ENCODE measurements at regions not wholly inside any gene's neighbourhood (a gene's known extent, or its start where the extent isn't known, plus 50 kb on each side); places are given as distances from the start of the nearest gene placed in this dataset.

- no peaks in the 10 kb centered on the region for H3K27me3 ChIP-seq
- TF ChIP-seq, protein P1, sequence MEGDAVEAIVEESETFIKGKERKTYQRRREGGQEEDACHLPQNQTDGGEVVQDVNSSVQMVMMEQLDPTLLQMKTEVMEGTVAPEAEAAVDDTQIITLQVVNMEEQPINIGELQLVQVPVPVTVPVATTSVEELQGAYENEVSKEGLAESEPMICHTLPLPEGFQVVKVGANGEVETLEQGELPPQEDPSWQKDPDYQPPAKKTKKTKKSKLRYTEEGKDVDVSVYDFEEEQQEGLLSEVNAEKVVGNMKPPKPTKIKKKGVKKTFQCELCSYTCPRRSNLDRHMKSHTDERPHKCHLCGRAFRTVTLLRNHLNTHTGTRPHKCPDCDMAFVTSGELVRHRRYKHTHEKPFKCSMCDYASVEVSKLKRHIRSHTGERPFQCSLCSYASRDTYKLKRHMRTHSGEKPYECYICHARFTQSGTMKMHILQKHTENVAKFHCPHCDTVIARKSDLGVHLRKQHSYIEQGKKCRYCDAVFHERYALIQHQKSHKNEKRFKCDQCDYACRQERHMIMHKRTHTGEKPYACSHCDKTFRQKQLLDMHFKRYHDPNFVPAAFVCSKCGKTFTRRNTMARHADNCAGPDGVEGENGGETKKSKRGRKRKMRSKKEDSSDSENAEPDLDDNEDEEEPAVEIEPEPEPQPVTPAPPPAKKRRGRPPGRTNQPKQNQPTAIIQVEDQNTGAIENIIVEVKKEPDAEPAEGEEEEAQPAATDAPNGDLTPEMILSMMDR (IDR thresholded peaks at IDR 0.05), result no peak
- intact Hi-C loops (cut with DNase I), result no loop called here
- H3K4me3 ChIP-seq, result no peak overlapping the region
- H3K36me3 ChIP-seq, result no peaks in the 10 kb centered on the region
- no peak overlapping the region for H3K27ac ChIP-seq
- no peaks in the 10 kb centered on the region for H3K4me1 ChIP-seq
- peaks cover 0 to 5% of the 10 kb centered on the region in 2 donors for H3K9me3 ChIP-seq
- DNase-seq, result no peak
- no peak for ATAC-seq
Observed at GRCh38 chr1:195876792-195877191, 731.4 kb downstream of the KCNT2 start.

DNA sequence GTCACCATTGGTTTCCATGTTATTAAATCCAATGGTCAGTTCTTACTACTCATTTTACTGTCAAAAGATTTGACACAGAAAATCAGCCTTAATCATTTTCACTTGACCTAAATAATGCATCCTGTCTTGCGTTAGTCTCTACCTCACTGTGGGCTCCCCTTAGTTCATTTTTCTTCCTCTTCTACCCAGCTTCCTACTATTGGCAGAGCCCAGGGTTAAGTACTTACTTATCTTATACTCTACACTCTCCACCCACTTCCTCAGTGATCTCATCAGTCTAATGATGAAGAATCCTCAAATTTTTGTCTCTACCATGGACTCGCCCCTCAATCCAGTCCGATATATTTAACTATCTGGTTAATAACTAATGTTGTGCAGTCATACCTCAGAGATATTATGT lies 735.9 kb downstream of the KCNT2 start:
- no peak overlapping the region for H3K4me3 ChIP-seq
- H3K36me3 ChIP-seq, result no peaks in the 10 kb centered on the region
- DNase-seq (no peak), ATAC-seq (no peak)
- no peak overlapping the region for H3K27ac ChIP-seq
- H3K9me3 ChIP-seq, result peaks cover 0 to 3% of the 10 kb centered on the region in 2 donors
- intact Hi-C loops (cut with DNase I), result no loop called here
- H3K27me3 ChIP-seq, result no peaks in the 10 kb centered on the region
- TF ChIP-seq, protein P1 (IDR thresholded peaks at IDR 0.05), result no peak
- no peaks in the 10 kb centered on the region for H3K4me1 ChIP-seq

- H3K27me3 ChIP-seq, result no peaks in the 10 kb centered on the region
- no peak for ATAC-seq
- intact Hi-C loops (cut with DNase I), result no loop called here
- H3K27ac ChIP-seq, result no peak overlapping the region
- TF ChIP-seq, protein P1 (IDR thresholded peaks at IDR 0.05), result no peak
- DNase-seq, result no peak
- no peaks in the 10 kb centered on the region for H3K36me3 ChIP-seq
- no peak overlapping the region for H3K4me3 ChIP-seq
- H3K4me1 ChIP-seq, result no peaks in the 10 kb centered on the region
- no peaks in the 10 kb centered on the region for H3K9me3 ChIP-seq
Observed at GRCh38 chr1:195867638-195868037, 740.6 kb downstream of the KCNT2 start.

- TF ChIP-seq, protein P1 (IDR thresholded peaks at IDR 0.05), result no peak
- Histone ChIP-seq H3K4me3 (no peak overlapping the region), H3K27me3 (no peaks in the 10 kb centered on the region), H3K36me3 (no peaks in the 10 kb centered on the region), H3K4me1 (no peaks in the 10 kb centered on the region), H3K9me3 (no peaks in the 10 kb centered on the region), H3K27ac (no peak overlapping the region)
- intact Hi-C loops (cut with DNase I), result no loop called here
- ATAC-seq, result no peak
- no peak for DNase-seq
Observed at GRCh38 chr1:195866781-195867222, 741.4 kb downstream of the KCNT2 start.

- peak in 1 of 4 donors; percentile 1 for DNase-seq
- no peaks in the 10 kb centered on the region for H3K36me3 ChIP-seq
- no peaks in the 10 kb centered on the region for H3K4me1 ChIP-seq
- H3K4me3 ChIP-seq, result no peak overlapping the region
- H3K27me3 ChIP-seq, result no peaks in the 10 kb centered on the region
- TF ChIP-seq, protein P1 (IDR thresholded peaks at IDR 0.05), result no peak
- no peaks in the 10 kb centered on the region for H3K9me3 ChIP-seq
- intact Hi-C loops (cut with DNase I), result no loop called here
- no peak for ATAC-seq
- H3K27ac ChIP-seq, result no peak overlapping the region
Observed at GRCh38 chr1:195866091-195866780, 742.0 kb downstream of the KCNT2 start.

Data from left lung (tissue), 4 donors.